ENCODE measurements at regions not wholly inside any gene's neighbourhood (a gene's known extent, or its start where the extent isn't known, plus 50 kb on each side); places are given as distances from the start of the nearest gene placed in this dataset.

DNA sequence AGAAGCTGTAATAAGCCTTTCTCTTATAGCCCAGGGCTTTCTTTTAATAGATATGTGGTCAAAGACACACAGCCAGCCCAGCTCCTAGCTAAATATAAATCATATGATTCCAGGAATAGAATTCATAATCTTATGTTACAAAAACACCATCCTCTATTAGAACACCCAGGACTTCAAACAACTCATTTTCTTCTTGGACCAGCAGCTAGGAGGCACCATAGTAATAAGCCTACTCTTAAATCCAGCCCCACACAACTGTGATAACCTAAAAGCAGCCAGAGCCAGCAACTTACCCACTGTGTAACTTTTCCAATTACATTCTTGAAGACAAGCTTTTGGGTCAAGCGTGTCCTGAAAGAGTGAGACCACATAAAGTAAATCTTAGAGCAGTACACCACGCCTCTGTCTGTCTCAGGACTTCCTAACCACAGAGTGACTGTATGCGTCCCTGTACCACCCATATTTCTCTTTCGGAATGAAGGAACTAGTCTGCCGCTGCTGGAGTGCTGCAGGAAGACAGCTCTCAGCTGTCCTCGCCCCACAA is 223.8 kb downstream of the TLE1 start:
- no peak for DNase-seq
- Histone ChIP-seq H3K27ac (no peak overlapping the region), H3K9me3 (ENCODE audit: insufficient read depth, low read depth) (no peaks in the 10 kb centered on the region), H3K4me1 (replicated peaks; ENCODE audit: insufficient read depth) (no peaks in the 10 kb centered on the region), H3F3A (ENCODE audit: insufficient read depth, low read depth) (no peaks in the 10 kb centered on the region), H3K27me3 (ENCODE audit: insufficient read depth, low read depth) (no peaks in the 10 kb centered on the region), H3K79me2 (ENCODE audit: low read depth) (no peaks in the 10 kb centered on the region), H3K4me3 (no peak overlapping the region), H4K20me1 (ENCODE audit: insufficient read depth) (no peaks in the 10 kb centered on the region), H3K36me3 (ENCODE audit: low read depth) (no peaks in the 10 kb centered on the region), H2AFZ (no peak overlapping the region), H3K4me2 (no peak overlapping the region), H3K9me2 (ENCODE audit: insufficient read depth) (no peaks in the 10 kb centered on the region)
- POLR2A ChIA-PET (ENCODE audit: unreplicated experiment), result no interaction called here
- BruUV-seq (replicated peaks), result no TSS peak
- TF ChIP-seq EZH2 (IDR thresholded peaks at IDR 0.05; ENCODE audit: low read depth), result no peak
- TF ChIP-seq, protein P1, sequence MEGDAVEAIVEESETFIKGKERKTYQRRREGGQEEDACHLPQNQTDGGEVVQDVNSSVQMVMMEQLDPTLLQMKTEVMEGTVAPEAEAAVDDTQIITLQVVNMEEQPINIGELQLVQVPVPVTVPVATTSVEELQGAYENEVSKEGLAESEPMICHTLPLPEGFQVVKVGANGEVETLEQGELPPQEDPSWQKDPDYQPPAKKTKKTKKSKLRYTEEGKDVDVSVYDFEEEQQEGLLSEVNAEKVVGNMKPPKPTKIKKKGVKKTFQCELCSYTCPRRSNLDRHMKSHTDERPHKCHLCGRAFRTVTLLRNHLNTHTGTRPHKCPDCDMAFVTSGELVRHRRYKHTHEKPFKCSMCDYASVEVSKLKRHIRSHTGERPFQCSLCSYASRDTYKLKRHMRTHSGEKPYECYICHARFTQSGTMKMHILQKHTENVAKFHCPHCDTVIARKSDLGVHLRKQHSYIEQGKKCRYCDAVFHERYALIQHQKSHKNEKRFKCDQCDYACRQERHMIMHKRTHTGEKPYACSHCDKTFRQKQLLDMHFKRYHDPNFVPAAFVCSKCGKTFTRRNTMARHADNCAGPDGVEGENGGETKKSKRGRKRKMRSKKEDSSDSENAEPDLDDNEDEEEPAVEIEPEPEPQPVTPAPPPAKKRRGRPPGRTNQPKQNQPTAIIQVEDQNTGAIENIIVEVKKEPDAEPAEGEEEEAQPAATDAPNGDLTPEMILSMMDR (conservative IDR thresholded peaks at IDR 0.05), result no peak
- CTCF ChIA-PET, result no interaction called here
- intact Hi-C loops (cut with micrococcal nuclease; ENCODE audit: unreplicated experiment), result no loop called here

DNA sequence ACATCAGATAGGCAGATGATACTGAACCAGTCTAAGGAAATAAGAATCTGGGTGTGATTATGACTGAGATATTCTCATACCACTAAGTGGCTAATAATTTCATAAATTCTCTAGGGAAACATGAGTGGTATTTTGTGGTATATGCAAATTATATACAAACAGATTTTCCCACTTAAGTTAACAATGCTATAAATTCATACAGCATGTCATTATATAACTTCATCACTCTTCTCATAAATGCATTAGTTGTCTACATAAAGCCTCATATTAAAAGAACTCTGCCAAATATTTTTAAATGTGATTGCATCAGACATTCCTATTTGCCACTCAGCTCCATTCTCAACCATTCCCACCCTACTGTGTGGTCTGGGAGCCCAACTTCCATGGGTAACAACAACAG is 226.5 kb downstream of the TLE1 start:
- intact Hi-C loops (cut with micrococcal nuclease; ENCODE audit: unreplicated experiment), result no loop called here
- ChIA-PET CTCF (no interaction called here), POLR2A (ENCODE audit: unreplicated experiment) (no interaction called here)
- Histone ChIP-seq H3K27me3 (ENCODE audit: insufficient read depth, low read depth) (no peaks in the 10 kb centered on the region), H2AFZ (no peak overlapping the region), H3K4me1 (replicated peaks; ENCODE audit: insufficient read depth) (no peaks in the 10 kb centered on the region), H3K4me3 (no peak overlapping the region), H3K4me2 (no peak overlapping the region), H3K36me3 (ENCODE audit: low read depth) (no peaks in the 10 kb centered on the region), H3K79me2 (ENCODE audit: low read depth) (no peaks in the 10 kb centered on the region), H4K20me1 (ENCODE audit: insufficient read depth) (no peaks in the 10 kb centered on the region), H3F3A (ENCODE audit: insufficient read depth, low read depth) (no peaks in the 10 kb centered on the region), H3K27ac (no peak overlapping the region), H3K9me3 (ENCODE audit: insufficient read depth, low read depth) (no peaks in the 10 kb centered on the region), H3K9me2 (ENCODE audit: insufficient read depth) (no peaks in the 10 kb centered on the region)
- no TSS peak for BruUV-seq (replicated peaks)
- TF ChIP-seq EZH2 (IDR thresholded peaks at IDR 0.05; ENCODE audit: low read depth), result no peak
- TF ChIP-seq, protein P1 (conservative IDR thresholded peaks at IDR 0.05), result no peak
- no peak for DNase-seq

DNA sequence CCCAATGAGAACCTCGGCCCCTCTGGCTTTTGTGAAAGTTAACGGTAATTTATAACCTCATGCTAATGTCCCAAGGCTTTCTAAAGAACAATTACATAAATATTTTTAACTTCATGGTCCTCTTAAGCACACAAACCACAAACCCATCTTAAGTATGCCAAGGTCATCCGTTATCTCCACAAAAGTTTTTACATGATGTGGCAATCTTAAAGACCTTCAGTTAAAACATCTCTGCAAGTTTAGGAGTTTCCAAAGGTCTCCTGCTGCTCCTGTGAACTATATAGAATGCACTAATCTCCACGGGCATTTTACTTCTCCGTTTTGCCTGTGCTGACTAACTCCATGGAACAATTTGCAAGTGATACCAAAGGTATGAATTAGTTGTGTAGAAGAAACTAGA is 228.2 kb downstream of the TLE1 start:
- no peaks in the 10 kb centered on the region for H3K79me2 ChIP-seq (ENCODE audit: low read depth)
- no peaks in the 10 kb centered on the region for H3K27me3 ChIP-seq (ENCODE audit: insufficient read depth, low read depth)
- H2AFZ ChIP-seq, result no peak overlapping the region
- H3K4me1 ChIP-seq (replicated peaks; ENCODE audit: insufficient read depth), result peaks cover 8% of the 10 kb centered on the region; the same call in 1 of the 2 replicates
- H3F3A ChIP-seq (ENCODE audit: insufficient read depth, low read depth), result peaks cover 6% of the 10 kb centered on the region; the same call in 1 of the 2 replicates
- ChIA-PET CTCF (no interaction called here), POLR2A (ENCODE audit: unreplicated experiment) (no interaction called here)
- H4K20me1 ChIP-seq (ENCODE audit: insufficient read depth), result no peaks in the 10 kb centered on the region
- no peaks in the 10 kb centered on the region for H3K36me3 ChIP-seq (ENCODE audit: low read depth)
- H3K4me3 ChIP-seq, result no peak overlapping the region
- intact Hi-C loops (cut with micrococcal nuclease; ENCODE audit: unreplicated experiment), result no loop called here
- no peak overlapping the region for H3K27ac ChIP-seq
- H3K9me2 ChIP-seq (ENCODE audit: insufficient read depth), result no peaks in the 10 kb centered on the region
- no peaks in the 10 kb centered on the region for H3K9me3 ChIP-seq (ENCODE audit: insufficient read depth, low read depth)
- no peak overlapping the region for H3K4me2 ChIP-seq
- no peak for DNase-seq
- TF ChIP-seq, protein P1 (conservative IDR thresholded peaks at IDR 0.05), result no peak
- TF ChIP-seq EZH2 (IDR thresholded peaks at IDR 0.05; ENCODE audit: low read depth), result no peak
- no TSS peak for BruUV-seq (replicated peaks)
